SJCRH30 (cell line): ENCODE measurements at regions not wholly inside any gene's neighbourhood (a gene's known extent, or its start where the extent isn't known, plus 50 kb on each side); places are given as distances from the start of the nearest gene placed in this dataset.

ENCODE experiments used
- DNase-seq, 2 experiments: peaks; one replicate each; pipeline ENCODE4 v3.0.0-alpha.2; 2015 to 2020
- H3K27ac ChIP-seq: fragments of 250-450 bp; sonication (Bioruptor Pico); 2 replicates; pipeline ENCODE4 v1.5.1; 2020; ENCODE audit warnings: mild to moderate bottlenecking, moderate library complexity
- H3K27me3 ChIP-seq: fragments of 250-450 bp; sonication (Bioruptor Pico); 2 replicates; pipeline ENCODE4 v1.5.1; 2020; ENCODE audit warnings: mild to moderate bottlenecking, moderate library complexity
- H3K36me3 ChIP-seq: fragments of 250-450 bp; sonication (Bioruptor Pico); 2 replicates; pipeline ENCODE4 v1.5.1; 2020; ENCODE audit warnings: mild to moderate bottlenecking, moderate library complexity
- H3K4me1 ChIP-seq: fragments of 250-450 bp; sonication (Bioruptor Pico); 2 replicates; pipeline ENCODE4 v1.5.1; 2020; ENCODE audit warnings: mild to moderate bottlenecking, moderate library complexity
- H3K4me3 ChIP-seq: fragments of 250-450 bp; sonication (Bioruptor Pico); 2 replicates; pipeline ENCODE4 v1.5.1; 2020; ENCODE audit warnings: mild to moderate bottlenecking, moderate library complexity
- H3K9me3 ChIP-seq: fragments of 250-450 bp; sonication (Bioruptor Pico); replicated peaks from 2 replicates; pipeline ENCODE4 v1.5.1; 2020; ENCODE audit warnings: mild to moderate bottlenecking, moderate library complexity

GRCh38 chr20:19887556-19888268 lies 129.4 kb upstream of the NAA20 start:
- no peaks in the 10 kb centered on the region for H3K36me3 ChIP-seq
- no peak for DNase-seq
- no peak overlapping the region for H3K27ac ChIP-seq
- H3K27me3 ChIP-seq, result no peaks in the 10 kb centered on the region
- H3K4me3 ChIP-seq, result no peak overlapping the region
- peaks cover 25% of the 10 kb centered on the region for H3K4me1 ChIP-seq
- no peaks in the 10 kb centered on the region for H3K9me3 ChIP-seq

GRCh38 chr20:19888269-19888671 lies 128.9 kb upstream of the NAA20 start:
- Histone ChIP-seq H3K36me3 (no peaks in the 10 kb centered on the region), H3K4me1 (peaks cover 25% of the 10 kb centered on the region), H3K9me3 (no peaks in the 10 kb centered on the region), H3K4me3 (no peak overlapping the region), H3K27ac (peak overlapping the region; percentile 76), H3K27me3 (no peaks in the 10 kb centered on the region)
- DNase-seq, result peak; percentile 26 to 60

- Histone ChIP-seq H3K27me3 (no peaks in the 10 kb centered on the region), H3K4me1 (peaks cover 25% of the 10 kb centered on the region), H3K36me3 (no peaks in the 10 kb centered on the region), H3K4me3 (peak overlapping the region; percentile 53), H3K27ac (peak overlapping the region; percentile 76), H3K9me3 (no peaks in the 10 kb centered on the region)
- peak; percentile 77 to 83 for DNase-seq
These were observed 127.9 kb upstream of the NAA20 start for GRCh38 chr20:19889011-19889953.

- peak overlapping the region; percentile 53 for H3K4me3 ChIP-seq
- no peak overlapping the region for H3K27ac ChIP-seq
These were observed 126.6 kb upstream of the NAA20 start for GRCh38 chr20:19890445-19891051.

GRCh38 chr20:19893356-19893755 lies 123.8 kb upstream of the NAA20 start:
- Histone ChIP-seq H3K4me3 (no peak overlapping the region), H3K4me1 (peaks cover 14% of the 10 kb centered on the region), H3K27me3 (no peaks in the 10 kb centered on the region), H3K9me3 (no peaks in the 10 kb centered on the region; the same call in 1 of the 2 replicates), H3K36me3 (no peaks in the 10 kb centered on the region; the same call in 1 of the 2 replicates), H3K27ac (no peak overlapping the region)
- no peak for DNase-seq

More at GRCh38 chr20:19890445-19891051, 126.6 kb upstream of the NAA20 start:
- H3K27me3 ChIP-seq, result no peaks in the 10 kb centered on the region
- no peaks in the 10 kb centered on the region for H3K9me3 ChIP-seq
- no peaks in the 10 kb centered on the region; the same call in 1 of the 2 replicates for H3K36me3 ChIP-seq
- peaks cover 25% of the 10 kb centered on the region for H3K4me1 ChIP-seq
- no peak for DNase-seq

- Histone ChIP-seq H3K36me3 (no peaks in the 10 kb centered on the region; the same call in 1 of the 2 replicates), H3K4me1 (no peaks in the 10 kb centered on the region), H3K4me3 (no peak overlapping the region), H3K9me3 (peaks cover 7% of the 10 kb centered on the region), H3K27ac (no peak overlapping the region), H3K27me3 (no peaks in the 10 kb centered on the region)
- no peak for DNase-seq
These were observed 121.4 kb upstream of the NAA20 start for GRCh38 chr20:19895761-19896160.

GRCh38 chr20:19897891-19898290 lies 119.3 kb upstream of the NAA20 start:
- Histone ChIP-seq H3K4me1 (peaks cover under 1% of the 10 kb centered on the region; the same call in 1 of the 2 replicates), H3K27me3 (no peaks in the 10 kb centered on the region), H3K27ac (no peak overlapping the region), H3K9me3 (peaks cover 7% of the 10 kb centered on the region), H3K36me3 (no peaks in the 10 kb centered on the region; the same call in 1 of the 2 replicates), H3K4me3 (no peak overlapping the region)
- no peak for DNase-seq

- Histone ChIP-seq H3K9me3 (peaks cover 7% of the 10 kb centered on the region), H3K4me1 (peaks cover 6% of the 10 kb centered on the region; the same call in 1 of the 2 replicates), H3K36me3 (no peaks in the 10 kb centered on the region), H3K4me3 (no peak overlapping the region), H3K27ac (no peak overlapping the region), H3K27me3 (no peaks in the 10 kb centered on the region)
- DNase-seq, result no peak
These were observed 115.9 kb upstream of the NAA20 start for GRCh38 chr20:19901226-19901625.

GRCh38 chr20:19903168-19903811 lies 113.9 kb upstream of the NAA20 start:
- H3K27me3 ChIP-seq, result no peaks in the 10 kb centered on the region
- H3K4me3 ChIP-seq, result no peak overlapping the region
- H3K4me1 ChIP-seq, result peaks cover 6% of the 10 kb centered on the region; the same call in 1 of the 2 replicates
- no peak overlapping the region for H3K27ac ChIP-seq
- no peaks in the 10 kb centered on the region for H3K36me3 ChIP-seq
- H3K9me3 ChIP-seq, result peaks cover 7% of the 10 kb centered on the region
- DNase-seq, result peak; percentile 62 to 78

- Histone ChIP-seq H3K4me3 (no peak overlapping the region), H3K4me1 (peaks cover 6% of the 10 kb centered on the region; the same call in 1 of the 2 replicates), H3K36me3 (no peaks in the 10 kb centered on the region), H3K27ac (no peak overlapping the region), H3K27me3 (no peaks in the 10 kb centered on the region), H3K9me3 (no peaks in the 10 kb centered on the region)
- peak; percentile 33 to 37 for DNase-seq
These were observed 109.7 kb upstream of the NAA20 start for GRCh38 chr20:19907326-19908056.

- H3K4me3 ChIP-seq, result no peak overlapping the region
- no peaks in the 10 kb centered on the region for H3K9me3 ChIP-seq
- no peak overlapping the region for H3K27ac ChIP-seq
- no peak for DNase-seq
- H3K27me3 ChIP-seq, result no peaks in the 10 kb centered on the region
- H3K4me1 ChIP-seq, result no peaks in the 10 kb centered on the region
- no peaks in the 10 kb centered on the region for H3K36me3 ChIP-seq
These were observed 108.6 kb upstream of the NAA20 start for GRCh38 chr20:19908576-19908975.

- Histone ChIP-seq H3K9me3 (no peaks in the 10 kb centered on the region), H3K4me3 (no peak overlapping the region), H3K27ac (no peak overlapping the region), H3K36me3 (no peaks in the 10 kb centered on the region), H3K27me3 (no peaks in the 10 kb centered on the region), H3K4me1 (no peaks in the 10 kb centered on the region; the same call in 1 of the 2 replicates)
- DNase-seq, result no peak
These were observed 107.4 kb upstream of the NAA20 start for GRCh38 chr20:19909725-19910124.

- H3K27ac ChIP-seq, result no peak overlapping the region
- no peak overlapping the region for H3K4me3 ChIP-seq
- no peaks in the 10 kb centered on the region for H3K9me3 ChIP-seq
- no peaks in the 10 kb centered on the region for H3K27me3 ChIP-seq
- DNase-seq, result no peak
- no peaks in the 10 kb centered on the region for H3K36me3 ChIP-seq
- H3K4me1 ChIP-seq, result no peaks in the 10 kb centered on the region; the same call in 1 of the 2 replicates
These were observed 105.3 kb upstream of the NAA20 start for GRCh38 chr20:19911810-19912382.
